Esophagus muscularis mucosa (tissue), 4 donors: ENCODE measurements at regions not wholly inside any gene's neighbourhood (a gene's known extent, or its start where the extent isn't known, plus 50 kb on each side); places are given as distances from the start of the nearest gene placed in this dataset.

Experiments used
- EP300 ChIP-seq: sonication (generic); formaldehyde crosslinking; IDR thresholded peaks from one replicate; pipeline ENCODE4 v1.6.1; 2017; ENCODE audit warnings: antibody characterized with exemption
- POLR2A ChIP-seq: fragments of 450-650 bp; IDR thresholded peaks from one replicate; pipeline ENCODE4 v1.6.1; 2017; ENCODE audit warnings: antibody characterized with exemption, moderate library complexity, mild to moderate bottlenecking, low read depth
- POLR2AphosphoS5 ChIP-seq, 2 donors: sonication (generic); formaldehyde crosslinking; IDR thresholded peaks; one replicate each; pipeline ENCODE4 v1.6.1; 2017; ENCODE audit warnings: antibody characterized with exemption in 2 of 2
- TF ChIP-seq, protein P1 (sequence below), 3 experiments: fragments of 200-600 bp in 2 of 3; fragments of 450-650 bp in 1 of 3; sonication (generic) in 2 of 3; IDR thresholded peaks; one replicate each; pipeline ENCODE4 v1.5.1; 2017 to 2019; ENCODE audit warnings: antibody characterized with exemption in 3 of 3, mild to moderate bottlenecking in 2 of 3, moderate library complexity in 1 of 3

GRCh38 chr2:123906361-123906760 lies 118.7 kb upstream of the CNTNAP5 start:
- no peak for TF ChIP-seq EP300
- TF ChIP-seq POLR2A, result no peak
- TF ChIP-seq, protein P1, sequence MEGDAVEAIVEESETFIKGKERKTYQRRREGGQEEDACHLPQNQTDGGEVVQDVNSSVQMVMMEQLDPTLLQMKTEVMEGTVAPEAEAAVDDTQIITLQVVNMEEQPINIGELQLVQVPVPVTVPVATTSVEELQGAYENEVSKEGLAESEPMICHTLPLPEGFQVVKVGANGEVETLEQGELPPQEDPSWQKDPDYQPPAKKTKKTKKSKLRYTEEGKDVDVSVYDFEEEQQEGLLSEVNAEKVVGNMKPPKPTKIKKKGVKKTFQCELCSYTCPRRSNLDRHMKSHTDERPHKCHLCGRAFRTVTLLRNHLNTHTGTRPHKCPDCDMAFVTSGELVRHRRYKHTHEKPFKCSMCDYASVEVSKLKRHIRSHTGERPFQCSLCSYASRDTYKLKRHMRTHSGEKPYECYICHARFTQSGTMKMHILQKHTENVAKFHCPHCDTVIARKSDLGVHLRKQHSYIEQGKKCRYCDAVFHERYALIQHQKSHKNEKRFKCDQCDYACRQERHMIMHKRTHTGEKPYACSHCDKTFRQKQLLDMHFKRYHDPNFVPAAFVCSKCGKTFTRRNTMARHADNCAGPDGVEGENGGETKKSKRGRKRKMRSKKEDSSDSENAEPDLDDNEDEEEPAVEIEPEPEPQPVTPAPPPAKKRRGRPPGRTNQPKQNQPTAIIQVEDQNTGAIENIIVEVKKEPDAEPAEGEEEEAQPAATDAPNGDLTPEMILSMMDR (IDR thresholded peaks at IDR 0.05), result no peak
- TF ChIP-seq POLR2AphosphoS5 (IDR thresholded peaks at IDR 0.05), result no peak
